Choroid plexus epithelial cell (primary cell): ENCODE measurements at regions not wholly inside any gene's neighbourhood (a gene's known extent, or its start where the extent isn't known, plus 50 kb on each side); places are given as distances from the start of the nearest gene placed in this dataset.

Experiments
- DNase-seq: peaks from one replicate; pipeline ENCODE4 v3.0.0-alpha.2; 2010; ENCODE audit warnings: low read depth
- H3K4me3 ChIP-seq: 2 replicates; pipeline ENCODE4 v1.5.1; 2011; ENCODE audit warnings: low read depth, mild to moderate bottlenecking, control low read depth, low read length, moderate library complexity
- TF ChIP-seq, protein P1 (sequence below): conservative IDR thresholded peaks from 2 replicates; pipeline ENCODE4 v1.5.1; 2011; ENCODE audit warnings: low read depth, mild to moderate bottlenecking, control low read depth, inconsistent platforms, low read length, moderate library complexity

DNA sequence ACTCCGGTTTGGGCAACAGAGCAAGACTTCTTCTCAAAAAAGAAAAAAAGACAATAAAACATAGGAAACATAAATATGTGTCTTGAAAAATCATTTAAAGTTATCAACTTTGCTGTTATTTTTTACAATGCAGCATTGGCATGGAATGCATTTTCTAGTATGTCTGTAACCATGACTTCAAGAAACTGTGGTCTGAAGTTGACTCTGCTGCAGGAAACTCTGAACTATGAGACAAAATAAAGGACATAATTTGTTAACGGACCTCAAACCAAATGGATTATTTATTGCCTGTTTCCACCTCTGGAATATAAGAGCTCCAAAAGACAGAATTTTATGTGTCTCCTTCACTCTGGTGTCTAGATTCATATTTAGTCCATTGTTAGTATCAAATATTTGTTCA is 79.1 kb downstream of the TRIB2 start:
- H3K4me3 ChIP-seq: no peak overlapping the region
- TF ChIP-seq, protein P1, sequence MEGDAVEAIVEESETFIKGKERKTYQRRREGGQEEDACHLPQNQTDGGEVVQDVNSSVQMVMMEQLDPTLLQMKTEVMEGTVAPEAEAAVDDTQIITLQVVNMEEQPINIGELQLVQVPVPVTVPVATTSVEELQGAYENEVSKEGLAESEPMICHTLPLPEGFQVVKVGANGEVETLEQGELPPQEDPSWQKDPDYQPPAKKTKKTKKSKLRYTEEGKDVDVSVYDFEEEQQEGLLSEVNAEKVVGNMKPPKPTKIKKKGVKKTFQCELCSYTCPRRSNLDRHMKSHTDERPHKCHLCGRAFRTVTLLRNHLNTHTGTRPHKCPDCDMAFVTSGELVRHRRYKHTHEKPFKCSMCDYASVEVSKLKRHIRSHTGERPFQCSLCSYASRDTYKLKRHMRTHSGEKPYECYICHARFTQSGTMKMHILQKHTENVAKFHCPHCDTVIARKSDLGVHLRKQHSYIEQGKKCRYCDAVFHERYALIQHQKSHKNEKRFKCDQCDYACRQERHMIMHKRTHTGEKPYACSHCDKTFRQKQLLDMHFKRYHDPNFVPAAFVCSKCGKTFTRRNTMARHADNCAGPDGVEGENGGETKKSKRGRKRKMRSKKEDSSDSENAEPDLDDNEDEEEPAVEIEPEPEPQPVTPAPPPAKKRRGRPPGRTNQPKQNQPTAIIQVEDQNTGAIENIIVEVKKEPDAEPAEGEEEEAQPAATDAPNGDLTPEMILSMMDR: no peak
- no peak for DNase-seq

DNA sequence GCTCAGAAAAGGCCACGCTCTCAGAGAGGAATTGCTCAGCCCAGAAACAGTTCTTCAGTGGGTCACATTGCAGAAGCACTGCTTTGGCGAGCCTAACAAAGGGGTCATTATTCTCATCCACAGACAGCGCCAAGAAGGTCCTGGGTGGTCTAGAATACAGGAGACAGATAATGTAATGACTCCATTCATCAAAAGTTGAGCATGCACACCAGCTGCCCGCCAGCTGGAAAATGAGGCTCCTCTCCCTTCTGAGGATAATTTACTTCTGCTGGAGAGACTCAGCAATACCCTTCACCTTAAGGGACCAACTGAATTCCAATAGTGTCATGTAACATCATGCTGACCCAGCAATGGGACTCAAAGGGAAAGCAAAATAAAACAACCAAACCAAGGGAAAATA is 79.9 kb downstream of the TRIB2 start:
- DNase-seq: no peak
- H3K4me3 ChIP-seq: no peak overlapping the region
- TF ChIP-seq, protein P1: no peak

DNA sequence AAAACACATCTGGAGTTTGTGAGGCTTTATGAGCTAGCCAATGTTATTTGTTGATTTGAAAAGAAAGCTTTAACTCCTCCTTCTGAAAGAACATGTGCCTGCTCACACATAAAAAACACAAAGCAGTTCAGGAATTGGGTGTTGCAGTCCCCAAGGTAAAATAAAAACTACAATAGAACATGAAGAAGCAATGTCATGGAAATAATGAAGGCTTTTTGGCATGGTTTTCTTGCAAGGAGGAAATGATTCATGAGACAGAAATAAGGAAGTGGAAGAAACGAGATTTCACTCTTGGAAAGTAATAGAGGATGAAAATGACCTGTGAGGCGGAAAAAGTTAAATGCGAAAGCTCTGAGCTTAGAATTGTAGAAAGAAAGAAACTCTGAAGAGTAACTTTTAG is 81.1 kb downstream of the TRIB2 start:
- H3K4me3 ChIP-seq: no peak overlapping the region
- TF ChIP-seq, protein P1: no peak
- DNase-seq: peak; percentile 72

DNA sequence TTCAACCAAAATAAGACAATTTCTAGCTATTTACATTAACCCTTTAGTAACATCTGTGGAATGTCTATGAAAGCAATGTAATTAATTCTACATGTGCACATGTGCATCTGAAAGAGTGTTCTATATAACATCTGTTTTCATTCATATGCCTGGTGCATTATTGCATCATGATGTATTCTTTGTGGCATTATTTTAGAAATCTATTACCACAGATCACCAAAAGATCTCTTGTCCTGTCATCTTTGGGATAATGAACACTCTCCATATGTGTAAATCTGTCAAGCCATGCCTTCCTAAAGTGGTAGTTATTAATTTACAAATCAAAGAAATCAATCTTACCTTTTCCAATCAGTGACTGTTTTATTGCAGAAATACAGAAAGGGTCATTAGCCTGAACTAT is 86.9 kb downstream of the TRIB2 start:
- DNase-seq: no peak
- TF ChIP-seq, protein P1: no peak

DNA sequence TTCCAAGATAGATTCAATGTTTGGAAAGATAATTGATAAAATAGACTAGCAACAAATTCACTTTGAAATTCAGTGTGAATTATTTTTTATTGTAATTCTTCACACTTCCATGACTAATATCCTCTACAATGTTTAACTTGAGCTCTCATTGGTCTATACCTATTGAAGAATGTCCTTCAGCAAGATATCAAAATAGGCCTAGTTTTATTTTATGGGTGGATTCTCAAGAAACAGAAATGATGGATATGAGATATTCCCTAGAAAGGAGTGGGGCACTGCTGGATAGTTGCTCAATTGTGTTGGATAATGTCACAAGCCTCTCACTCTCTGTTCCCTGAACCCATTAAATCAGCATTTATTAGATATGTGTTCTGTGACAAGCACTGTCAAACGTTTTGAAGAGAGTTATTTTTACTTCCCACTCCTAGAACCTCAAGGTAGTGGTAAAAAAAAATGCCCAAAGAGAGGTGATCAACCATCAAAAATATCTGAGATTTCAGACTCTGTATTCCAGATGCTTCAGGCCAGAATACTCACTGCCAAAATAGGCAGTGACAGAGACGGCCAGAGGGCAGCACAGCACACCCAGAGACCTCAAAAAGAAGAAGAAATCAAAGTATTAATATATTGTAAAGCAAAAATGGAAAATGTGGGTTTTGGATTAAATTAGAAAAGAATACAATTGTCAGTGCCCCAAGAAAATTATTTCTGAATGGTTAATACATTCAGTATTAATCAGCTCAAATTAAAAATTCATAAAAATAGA is 87.5 kb downstream of the TRIB2 start:
- DNase-seq: no peak
- TF ChIP-seq, protein P1: peak; percentile 24
- H3K4me3 ChIP-seq: no peak overlapping the region

More for the DNA sequence above, 86.9 kb downstream of the TRIB2 start:
- H3K4me3 ChIP-seq: no peak overlapping the region

DNA sequence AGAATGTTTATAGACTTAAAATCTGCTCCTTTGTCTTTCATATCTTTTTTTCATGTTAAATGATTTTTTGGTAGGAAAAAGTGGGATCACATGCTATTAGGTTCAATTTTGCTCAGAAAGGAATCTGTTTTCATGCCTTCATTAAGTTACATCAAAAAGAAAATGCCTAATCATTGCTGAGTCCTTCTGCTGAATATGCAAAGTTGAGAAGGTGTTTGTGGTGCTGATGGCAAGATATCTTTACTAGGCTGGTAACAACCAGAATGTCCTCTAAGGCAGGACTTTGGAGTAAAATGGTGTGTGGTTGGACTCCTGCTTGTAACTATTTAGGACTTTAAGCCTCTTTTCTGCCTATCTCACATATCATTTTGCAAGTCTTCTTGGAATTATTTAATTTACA is 88.3 kb downstream of the TRIB2 start:
- H3K4me3 ChIP-seq: no peak overlapping the region
- TF ChIP-seq, protein P1: no peak
- DNase-seq: no peak
